Astrocyte (in vitro differentiated cells and primary cell): ENCODE measurements at regions not wholly inside any gene's neighbourhood (a gene's known extent, or its start where the extent isn't known, plus 50 kb on each side); places are given as distances from the start of the nearest gene placed in this dataset.

Experiments used
- DNase-seq: peaks from one replicate; pipeline ENCODE4 v3.0.0-alpha.2; 2010; ENCODE audit warnings: low read depth
- FAIRE-seq: peaks from 2 replicates; lab custom pipeline; 2011; peaks lifted over from hg19 to GRCh38; lab: Jason Lieb, UNC
- H2AFZ ChIP-seq: 2 replicates; pipeline ENCODE4 v1.6.0; 2012; ENCODE audit warnings: low read depth, low read length, inconsistent platforms
- H3K27ac ChIP-seq: 2 replicates; pipeline ENCODE4 v1.5.1; 2011; ENCODE audit warnings: low read depth, low read length, inconsistent platforms
- H3K27me3 ChIP-seq: 2 replicates; pipeline ENCODE4 v1.6.0; 2011; ENCODE audit warnings: low read length, inconsistent platforms; ENCODE audit not compliant: insufficient read depth
- H3K36me3 ChIP-seq: 2 replicates; pipeline ENCODE4 v1.5.1; 2011; ENCODE audit warnings: low read length, inconsistent platforms; ENCODE audit not compliant: insufficient read depth
- H3K4me1 ChIP-seq: 2 replicates; pipeline ENCODE4 v1.5.1; 2011; ENCODE audit warnings: low read length, inconsistent platforms; ENCODE audit not compliant: insufficient read depth
- H3K4me2 ChIP-seq: 2 replicates; pipeline ENCODE4 v1.6.0; 2012; ENCODE audit warnings: low read length, inconsistent platforms
- H3K4me3 ChIP-seq: 2 replicates; pipeline ENCODE4 v1.5.1; 2011; ENCODE audit warnings: low read depth, mild to moderate bottlenecking, low read length, inconsistent platforms; ENCODE audit not compliant: insufficient read depth
- H3K79me2 ChIP-seq: 2 replicates; pipeline ENCODE4 v1.6.0; 2012; ENCODE audit warnings: mild to moderate bottlenecking, low read length, inconsistent platforms; ENCODE audit not compliant: insufficient read depth
- H3K9ac ChIP-seq: 2 replicates; pipeline ENCODE4 v1.6.0; 2012; ENCODE audit warnings: mild to moderate bottlenecking, low read length, inconsistent platforms
- H3K9me3 ChIP-seq: 2 replicates; pipeline ENCODE4 v1.5.1; 2012; ENCODE audit warnings: low read depth, mild to moderate bottlenecking, low read length, inconsistent platforms; ENCODE audit not compliant: insufficient read depth
- H4K20me1 ChIP-seq: 2 replicates; pipeline ENCODE4 v1.6.0; 2012; ENCODE audit warnings: low read length, inconsistent platforms; ENCODE audit not compliant: insufficient read depth
- H3K27ac Mint-ChIP-seq: one replicate; pipeline ENCODE4 v1.8.0; 2021; ENCODE audit warnings: mild to moderate bottlenecking, mixed read lengths; ENCODE audit not compliant: unreplicated experiment
- H3K27me3 Mint-ChIP-seq: one replicate; pipeline ENCODE4 v1.8.0; 2021; ENCODE audit warnings: low read depth, mixed read lengths; ENCODE audit not compliant: unreplicated experiment
- H3K36me3 Mint-ChIP-seq: one replicate; pipeline ENCODE4 v1.8.0; 2021; ENCODE audit warnings: low read depth, mixed read lengths; ENCODE audit not compliant: unreplicated experiment
- H3K4me1 Mint-ChIP-seq: one replicate; pipeline ENCODE4 v1.8.0; 2021; ENCODE audit warnings: low read depth, mixed read lengths; ENCODE audit not compliant: unreplicated experiment
- H3K4me3 Mint-ChIP-seq: one replicate; pipeline ENCODE4 v1.8.0; 2021; ENCODE audit warnings: mild to moderate bottlenecking, moderate library complexity, mixed read lengths; ENCODE audit not compliant: unreplicated experiment
- H3K9me3 Mint-ChIP-seq: one replicate; pipeline ENCODE4 v1.8.0; 2021; ENCODE audit warnings: mild to moderate bottlenecking, mixed read lengths; ENCODE audit not compliant: unreplicated experiment
- EZH2 ChIP-seq: IDR thresholded peaks from 2 replicates; pipeline ENCODE4 v1.6.1; 2012; ENCODE audit warnings: mild to moderate bottlenecking, low read length, inconsistent platforms; ENCODE audit not compliant: insufficient read depth
- TF ChIP-seq, protein P1 (sequence below): IDR thresholded peaks from 2 replicates; pipeline ENCODE4 v1.5.1; 2011; ENCODE audit warnings: low read depth, mild to moderate bottlenecking, inconsistent platforms, low read length, moderate library complexity; ENCODE audit not compliant: insufficient read depth

DNA sequence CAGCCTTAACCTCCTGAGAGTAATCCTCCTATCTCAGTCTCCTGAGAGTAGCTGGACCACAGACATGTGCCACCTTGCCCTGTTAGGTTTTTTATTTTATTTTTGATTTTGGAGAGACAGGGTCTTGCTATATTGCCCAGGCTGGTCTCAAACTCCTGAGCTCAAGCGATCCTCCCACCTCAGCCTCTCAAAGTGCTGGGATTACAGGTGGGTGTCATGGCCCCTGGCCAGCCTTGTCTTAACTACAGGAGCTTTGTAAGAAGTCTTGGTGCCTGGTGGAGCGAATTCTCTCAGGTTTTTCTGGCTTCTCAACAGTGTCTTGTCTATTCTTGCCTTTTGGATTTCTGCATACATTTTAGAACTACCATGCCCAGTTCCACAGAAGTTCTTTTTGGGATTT, 546.4 kb downstream of the TBC1D22A start:
- Mint-ChIP-seq H3K27me3 (no peaks in the 10 kb centered on the region), H3K27ac (no peak overlapping the region), H3K4me3 (no peak overlapping the region), H3K36me3 (no peaks in the 10 kb centered on the region), H3K9me3 (no peaks in the 10 kb centered on the region), H3K4me1 (no peaks in the 10 kb centered on the region)
- H3K27ac ChIP-seq, result no peak overlapping the region
- H4K20me1 ChIP-seq, result no peaks in the 10 kb centered on the region
- no peaks in the 10 kb centered on the region for H3K36me3 ChIP-seq
- FAIRE-seq, result no peak
- TF ChIP-seq EZH2, result no peak
- TF ChIP-seq, protein P1, sequence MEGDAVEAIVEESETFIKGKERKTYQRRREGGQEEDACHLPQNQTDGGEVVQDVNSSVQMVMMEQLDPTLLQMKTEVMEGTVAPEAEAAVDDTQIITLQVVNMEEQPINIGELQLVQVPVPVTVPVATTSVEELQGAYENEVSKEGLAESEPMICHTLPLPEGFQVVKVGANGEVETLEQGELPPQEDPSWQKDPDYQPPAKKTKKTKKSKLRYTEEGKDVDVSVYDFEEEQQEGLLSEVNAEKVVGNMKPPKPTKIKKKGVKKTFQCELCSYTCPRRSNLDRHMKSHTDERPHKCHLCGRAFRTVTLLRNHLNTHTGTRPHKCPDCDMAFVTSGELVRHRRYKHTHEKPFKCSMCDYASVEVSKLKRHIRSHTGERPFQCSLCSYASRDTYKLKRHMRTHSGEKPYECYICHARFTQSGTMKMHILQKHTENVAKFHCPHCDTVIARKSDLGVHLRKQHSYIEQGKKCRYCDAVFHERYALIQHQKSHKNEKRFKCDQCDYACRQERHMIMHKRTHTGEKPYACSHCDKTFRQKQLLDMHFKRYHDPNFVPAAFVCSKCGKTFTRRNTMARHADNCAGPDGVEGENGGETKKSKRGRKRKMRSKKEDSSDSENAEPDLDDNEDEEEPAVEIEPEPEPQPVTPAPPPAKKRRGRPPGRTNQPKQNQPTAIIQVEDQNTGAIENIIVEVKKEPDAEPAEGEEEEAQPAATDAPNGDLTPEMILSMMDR, result no peak
- no peaks in the 10 kb centered on the region for H3K4me1 ChIP-seq
- no peak for DNase-seq
- H3K4me3 ChIP-seq, result no peak overlapping the region
- no peak overlapping the region for H2AFZ ChIP-seq
- H3K9me3 ChIP-seq, result no peaks in the 10 kb centered on the region
- H3K9ac ChIP-seq, result no peak overlapping the region
- H3K27me3 ChIP-seq, result no peaks in the 10 kb centered on the region
- H3K4me2 ChIP-seq, result no peak overlapping the region
- no peaks in the 10 kb centered on the region for H3K79me2 ChIP-seq

GRCh38 chr22:47307822-47308221, 545.4 kb downstream of the TBC1D22A start:
- Histone ChIP-seq H3K9me3 (no peaks in the 10 kb centered on the region), H3K4me2 (no peak overlapping the region), H3K27ac (no peak overlapping the region), H3K79me2 (no peaks in the 10 kb centered on the region), H3K4me3 (no peak overlapping the region), H3K9ac (no peak overlapping the region), H3K36me3 (no peaks in the 10 kb centered on the region), H3K27me3 (no peaks in the 10 kb centered on the region), H3K4me1 (no peaks in the 10 kb centered on the region), H4K20me1 (no peaks in the 10 kb centered on the region), H2AFZ (peak overlapping the region; percentile 46)
- Mint-ChIP-seq H3K36me3 (no peaks in the 10 kb centered on the region), H3K4me3 (no peak overlapping the region), H3K27me3 (no peaks in the 10 kb centered on the region), H3K4me1 (no peaks in the 10 kb centered on the region), H3K27ac (no peak overlapping the region), H3K9me3 (no peaks in the 10 kb centered on the region)
- TF ChIP-seq, protein P1, result no peak
- TF ChIP-seq EZH2, result no peak
- no peak for FAIRE-seq
- no peak for DNase-seq

GRCh38 chr22:47307326-47307725, 544.9 kb downstream of the TBC1D22A start:
- no peak overlapping the region for H3K27ac ChIP-seq
- H3K4me1 ChIP-seq, result no peaks in the 10 kb centered on the region
- no peaks in the 10 kb centered on the region for H3K27me3 ChIP-seq
- H3K79me2 ChIP-seq, result no peaks in the 10 kb centered on the region
- FAIRE-seq (no peak), DNase-seq (no peak)
- H3K4me3 ChIP-seq, result no peak overlapping the region
- no peak overlapping the region for H3K4me2 ChIP-seq
- Mint-ChIP-seq H3K4me3 (no peak overlapping the region), H3K4me1 (no peaks in the 10 kb centered on the region), H3K9me3 (no peaks in the 10 kb centered on the region), H3K36me3 (no peaks in the 10 kb centered on the region), H3K27me3 (no peaks in the 10 kb centered on the region), H3K27ac (no peak overlapping the region)
- no peaks in the 10 kb centered on the region for H3K36me3 ChIP-seq
- H3K9me3 ChIP-seq, result no peaks in the 10 kb centered on the region
- H3K9ac ChIP-seq, result no peak overlapping the region
- H4K20me1 ChIP-seq, result no peaks in the 10 kb centered on the region
- TF ChIP-seq, protein P1, result no peak
- no peak for TF ChIP-seq EZH2
- H2AFZ ChIP-seq, result no peak overlapping the region
